ENCODE measurements at regions not wholly inside any gene's neighbourhood (a gene's known extent, or its start where the extent isn't known, plus 50 kb on each side); places are given as distances from the start of the nearest gene placed in this dataset.
"Not testable (repeated sequence)": the region's sequence is repeated elsewhere in the genome, so short reads cannot be mapped to it uniquely, and the experiment has no call there.

DNA sequence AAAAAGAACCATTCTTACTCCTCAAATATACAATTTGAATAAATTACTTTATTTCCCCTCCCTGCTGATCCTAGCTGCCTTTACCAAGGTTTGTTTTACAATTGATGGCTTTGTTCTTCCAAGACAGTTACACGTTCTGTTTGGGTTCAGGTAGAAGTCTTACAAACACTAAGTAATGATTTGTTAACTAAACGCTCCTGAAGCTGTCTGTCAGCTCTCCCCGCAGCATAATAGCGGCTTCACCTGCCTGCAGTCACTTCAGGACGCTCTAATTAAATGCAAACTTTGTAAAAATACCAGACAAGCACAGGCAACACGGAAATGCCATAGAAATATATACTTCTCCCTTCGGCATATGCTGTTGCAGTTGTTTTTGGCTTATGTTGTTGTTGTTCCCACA lies 176.4 kb upstream of the MDFIC2 start:
- DNase-seq (ENCODE audit: low read depth): no peak
- Histone ChIP-seq H3K36me3 (ENCODE audit: control insufficient read depth, insufficient read depth, low read length, severe bottlenecking) (no peaks in the 10 kb centered on the region), H3K9me3 (ENCODE audit: control insufficient read depth, low read length) (no peaks in the 10 kb centered on the region), H3K27me3 (replicated peaks; ENCODE audit: control insufficient read depth, insufficient read depth, low read length) (peaks cover 25% of the 10 kb centered on the region), H3K4me3 (ENCODE audit: low read length) (no peak overlapping the region), H3K4me1 (ENCODE audit: control insufficient read depth, insufficient read depth, low read length) (no peaks in the 10 kb centered on the region), H3K9ac (ENCODE audit: low read length) (no peak overlapping the region)

GRCh38 chr3:70488131-70488530 lies 175.7 kb upstream of the MDFIC2 start:
- peaks cover 27% of the 10 kb centered on the region for H3K27me3 ChIP-seq (replicated peaks; ENCODE audit: control insufficient read depth, insufficient read depth, low read length)
- no peak overlapping the region for H3K4me3 ChIP-seq (ENCODE audit: low read length)
- DNase-seq (ENCODE audit: low read depth): no peak
- no peaks in the 10 kb centered on the region for H3K36me3 ChIP-seq (ENCODE audit: control insufficient read depth, insufficient read depth, low read length, severe bottlenecking)
- no peak overlapping the region for H3K9ac ChIP-seq (ENCODE audit: low read length)
- H3K9me3 ChIP-seq (ENCODE audit: control insufficient read depth, low read length): no peaks in the 10 kb centered on the region
- no peaks in the 10 kb centered on the region for H3K4me1 ChIP-seq (ENCODE audit: control insufficient read depth, insufficient read depth, low read length)

GRCh38 chr3:70486414-70487017 lies 174.1 kb upstream of the MDFIC2 start:
- H3K4me1 ChIP-seq (ENCODE audit: control insufficient read depth, insufficient read depth, low read length): no peaks in the 10 kb centered on the region
- no peak overlapping the region for H3K4me3 ChIP-seq (ENCODE audit: low read length)
- H3K9me3 ChIP-seq (ENCODE audit: control insufficient read depth, low read length): no peaks in the 10 kb centered on the region
- H3K36me3 ChIP-seq (ENCODE audit: control insufficient read depth, insufficient read depth, low read length, severe bottlenecking): no peaks in the 10 kb centered on the region
- H3K9ac ChIP-seq (ENCODE audit: low read length): no peak overlapping the region
- peaks cover 27% of the 10 kb centered on the region for H3K27me3 ChIP-seq (replicated peaks; ENCODE audit: control insufficient read depth, insufficient read depth, low read length)
- no peak for DNase-seq (ENCODE audit: low read depth)

DNA sequence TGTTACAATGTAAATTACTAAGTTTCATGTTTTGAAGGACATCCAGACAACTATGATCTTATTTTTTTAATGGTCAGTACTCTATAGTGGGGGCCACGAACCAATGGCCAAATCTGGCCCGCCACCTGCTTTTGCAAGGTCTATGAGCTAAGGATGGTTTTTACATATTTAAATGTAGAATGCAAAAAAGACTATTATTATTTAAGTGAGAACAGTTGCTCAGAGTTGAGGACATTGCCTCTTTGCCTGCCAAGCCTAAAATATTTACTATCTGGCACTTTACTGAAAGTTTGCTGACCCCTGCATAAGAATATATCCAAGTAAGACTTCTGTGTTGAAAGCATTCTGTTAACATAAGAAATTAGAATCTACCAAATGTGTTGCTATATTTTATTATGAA lies 163.7 kb upstream of the MDFIC2 start:
- Histone ChIP-seq H3K27me3 (replicated peaks; ENCODE audit: control insufficient read depth, insufficient read depth, low read length) (no peaks in the 10 kb centered on the region), H3K4me3 (ENCODE audit: low read length) (no peak overlapping the region), H3K9ac (ENCODE audit: low read length) (no peak overlapping the region), H3K4me1 (ENCODE audit: control insufficient read depth, insufficient read depth, low read length) (no peaks in the 10 kb centered on the region), H3K9me3 (ENCODE audit: control insufficient read depth, low read length) (no peaks in the 10 kb centered on the region), H3K36me3 (ENCODE audit: control insufficient read depth, insufficient read depth, low read length, severe bottlenecking) (no peaks in the 10 kb centered on the region)
- no peak for DNase-seq (ENCODE audit: low read depth)

DNA sequence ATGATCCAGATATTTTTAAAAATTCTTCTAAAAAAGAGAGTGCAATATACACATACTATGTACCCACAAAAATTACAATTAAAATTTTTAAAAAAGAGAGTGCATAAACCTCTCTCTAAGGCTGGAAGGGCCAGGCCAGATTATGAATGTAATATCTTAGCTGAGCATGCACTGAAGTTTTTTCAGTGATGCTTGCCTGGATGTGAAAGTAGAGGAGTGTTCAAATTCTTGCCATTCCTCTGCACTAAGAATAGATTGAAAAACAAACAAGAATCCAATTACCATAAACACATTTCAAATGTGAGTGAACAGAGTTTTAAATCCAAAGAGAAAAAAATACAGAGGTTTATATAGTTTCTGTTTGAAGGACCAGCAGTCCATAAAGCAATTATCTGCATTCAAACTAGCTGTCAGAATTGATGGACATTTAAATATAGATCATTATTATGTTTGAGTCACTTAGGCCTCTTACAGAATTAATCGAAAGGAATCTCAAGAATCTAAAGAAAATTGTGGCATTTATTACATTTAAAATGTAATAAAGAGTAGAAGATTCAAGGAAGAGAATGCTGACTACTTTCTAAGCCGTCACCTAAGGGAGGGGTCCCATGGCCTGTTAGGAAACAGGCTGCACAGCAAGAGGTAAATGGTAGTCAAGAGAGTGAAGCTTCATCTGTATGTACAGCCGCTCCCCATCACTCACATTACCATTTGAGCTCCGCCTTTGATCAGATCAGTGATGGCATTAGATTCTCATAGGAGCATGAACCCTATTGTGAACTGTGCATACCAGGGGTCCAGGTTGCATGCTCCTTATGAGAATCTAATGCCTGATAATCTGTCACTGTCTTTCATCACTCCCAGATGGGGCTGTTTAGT lies 159.3 kb upstream of the MDFIC2 start:
- Histone ChIP-seq H3K36me3 (ENCODE audit: control insufficient read depth, insufficient read depth, low read length, severe bottlenecking) (no peaks in the 10 kb centered on the region), H3K4me3 (ENCODE audit: low read length) (no peak overlapping the region), H3K9ac (ENCODE audit: low read length) (no peak overlapping the region), H3K9me3 (ENCODE audit: control insufficient read depth, low read length) (no peaks in the 10 kb centered on the region), H3K27me3 (replicated peaks; ENCODE audit: control insufficient read depth, insufficient read depth, low read length) (no peaks in the 10 kb centered on the region), H3K4me1 (ENCODE audit: control insufficient read depth, insufficient read depth, low read length) (no peaks in the 10 kb centered on the region)
- DNase-seq (ENCODE audit: low read depth): peak; percentile 61

DNA sequence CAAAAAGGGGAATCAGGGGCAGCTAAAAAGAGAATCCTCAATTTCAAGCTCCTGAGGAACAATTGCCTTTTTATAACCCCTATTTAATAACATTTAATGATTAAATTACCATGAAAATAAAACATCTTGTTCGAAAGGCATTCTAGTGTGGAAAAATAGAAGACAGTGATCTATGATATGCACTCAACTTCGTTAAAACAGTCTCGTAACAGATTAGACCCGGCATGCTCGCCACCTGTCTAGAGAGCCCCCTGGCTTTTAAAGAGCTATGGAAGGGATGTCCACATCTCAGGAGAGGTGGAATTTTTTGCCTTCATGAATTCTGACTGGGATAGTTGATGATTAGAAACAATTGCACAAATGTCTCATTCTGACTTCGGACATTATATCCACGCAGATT lies 153.7 kb upstream of the MDFIC2 start:
- no peaks in the 10 kb centered on the region for H3K9me3 ChIP-seq (ENCODE audit: control insufficient read depth, low read length)
- H3K36me3 ChIP-seq (ENCODE audit: control insufficient read depth, insufficient read depth, low read length, severe bottlenecking): no peaks in the 10 kb centered on the region
- no peak for DNase-seq (ENCODE audit: low read depth)
- no peak overlapping the region for H3K9ac ChIP-seq (ENCODE audit: low read length)
- H3K4me1 ChIP-seq (ENCODE audit: control insufficient read depth, insufficient read depth, low read length): no peaks in the 10 kb centered on the region
- H3K27me3 ChIP-seq (replicated peaks; ENCODE audit: control insufficient read depth, insufficient read depth, low read length): no peaks in the 10 kb centered on the region
- H3K4me3 ChIP-seq (ENCODE audit: low read length): no peak overlapping the region

- no peaks in the 10 kb centered on the region for H3K36me3 ChIP-seq (ENCODE audit: control insufficient read depth, insufficient read depth, low read length, severe bottlenecking)
- H3K4me1 ChIP-seq (ENCODE audit: control insufficient read depth, insufficient read depth, low read length): no peaks in the 10 kb centered on the region
- no peaks in the 10 kb centered on the region for H3K9me3 ChIP-seq (ENCODE audit: control insufficient read depth, low read length)
- H3K9ac ChIP-seq (ENCODE audit: low read length): no peak overlapping the region
- no peaks in the 10 kb centered on the region for H3K27me3 ChIP-seq (replicated peaks; ENCODE audit: control insufficient read depth, insufficient read depth, low read length)
- H3K4me3 ChIP-seq (ENCODE audit: low read length): no peak overlapping the region
- DNase-seq (ENCODE audit: low read depth): no peak
These were observed 152.4 kb upstream of the MDFIC2 start for GRCh38 chr3:70464876-70465275.

GRCh38 chr3:70464465-70464864 lies 152.0 kb upstream of the MDFIC2 start:
- no peak overlapping the region for H3K4me3 ChIP-seq (ENCODE audit: low read length)
- H3K9me3 ChIP-seq (ENCODE audit: control insufficient read depth, low read length): no peaks in the 10 kb centered on the region
- no peak for DNase-seq (ENCODE audit: low read depth)
- no peaks in the 10 kb centered on the region for H3K27me3 ChIP-seq (replicated peaks; ENCODE audit: control insufficient read depth, insufficient read depth, low read length)
- no peak overlapping the region for H3K9ac ChIP-seq (ENCODE audit: low read length)
- no peaks in the 10 kb centered on the region for H3K36me3 ChIP-seq (ENCODE audit: control insufficient read depth, insufficient read depth, low read length, severe bottlenecking)
- no peaks in the 10 kb centered on the region for H3K4me1 ChIP-seq (ENCODE audit: control insufficient read depth, insufficient read depth, low read length)

DNA sequence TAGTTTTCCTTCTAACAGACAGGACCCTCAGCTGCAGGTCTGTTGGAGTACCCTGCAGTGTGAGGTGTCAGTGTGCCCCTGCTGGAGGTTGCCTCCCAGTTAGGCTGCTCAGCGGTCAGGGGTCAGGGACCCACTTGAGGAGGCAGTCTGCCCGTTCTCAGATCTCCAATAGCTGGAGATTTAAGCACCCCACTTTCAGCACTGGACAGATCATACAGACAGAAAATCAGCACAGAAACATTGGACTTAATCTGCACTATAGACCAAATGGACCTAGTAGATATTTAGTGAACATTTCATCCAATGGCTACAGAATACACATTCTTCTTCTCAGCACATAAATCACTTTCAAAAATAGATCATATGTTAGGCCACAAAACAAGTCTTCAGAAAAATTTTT lies 137.8 kb upstream of the MDFIC2 start:
- not testable (repeated sequence) for DNase-seq (ENCODE audit: low read depth); H3K27me3 ChIP-seq (replicated peaks; ENCODE audit: control insufficient read depth, insufficient read depth, low read length); H3K36me3 ChIP-seq (ENCODE audit: control insufficient read depth, insufficient read depth, low read length, severe bottlenecking); H3K4me1 ChIP-seq (ENCODE audit: control insufficient read depth, insufficient read depth, low read length); H3K9me3 ChIP-seq (ENCODE audit: control insufficient read depth, low read length); H3K4me3 ChIP-seq (ENCODE audit: low read length); H3K9ac ChIP-seq (ENCODE audit: low read length)

GRCh38 chr3:70435422-70435821 lies 123.0 kb upstream of the MDFIC2 start:
- not testable (repeated sequence) for H3K4me3 ChIP-seq (ENCODE audit: low read length); DNase-seq (ENCODE audit: low read depth); H3K9me3 ChIP-seq (ENCODE audit: control insufficient read depth, low read length)

DNA sequence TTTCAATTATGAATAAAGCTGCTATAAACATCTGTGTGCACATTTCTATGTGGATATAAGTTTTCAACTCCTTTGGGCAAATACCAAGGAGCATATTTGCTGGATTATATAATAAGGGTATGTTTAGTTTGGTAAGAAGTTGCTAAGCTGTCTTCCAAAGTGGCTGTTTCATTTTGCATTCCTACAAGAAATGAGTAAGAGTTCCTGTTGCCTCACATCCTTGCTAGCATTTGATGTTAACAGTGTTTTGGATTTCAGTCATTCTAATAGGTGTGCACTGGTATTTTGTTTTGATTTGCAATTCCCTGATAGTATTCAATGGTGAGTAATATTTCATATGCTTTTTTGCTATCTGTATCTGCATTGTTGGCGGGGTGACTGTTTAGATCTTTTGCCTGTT lies 120.7 kb upstream of the MDFIC2 start:
- Histone ChIP-seq H3K9ac (ENCODE audit: low read length) (no peak overlapping the region), H3K4me3 (ENCODE audit: low read length) (no peak overlapping the region)
- DNase-seq (ENCODE audit: low read depth): peak; percentile 39

More at GRCh38 chr3:70435422-70435821, 123.0 kb upstream of the MDFIC2 start:
- not testable (repeated sequence) for H3K4me1 ChIP-seq (ENCODE audit: control insufficient read depth, insufficient read depth, low read length); H3K36me3 ChIP-seq (ENCODE audit: control insufficient read depth, insufficient read depth, low read length, severe bottlenecking); H3K27me3 ChIP-seq (replicated peaks; ENCODE audit: control insufficient read depth, insufficient read depth, low read length); H3K9ac ChIP-seq (ENCODE audit: low read length)

More for the DNA sequence above, 120.7 kb upstream of the MDFIC2 start:
- H3K4me1 ChIP-seq (ENCODE audit: control insufficient read depth, insufficient read depth, low read length): no peaks in the 10 kb centered on the region
- H3K36me3 ChIP-seq (ENCODE audit: control insufficient read depth, insufficient read depth, low read length, severe bottlenecking): no peaks in the 10 kb centered on the region
- H3K9me3 ChIP-seq (ENCODE audit: control insufficient read depth, low read length): no peaks in the 10 kb centered on the region
- H3K27me3 ChIP-seq (replicated peaks; ENCODE audit: control insufficient read depth, insufficient read depth, low read length): no peaks in the 10 kb centered on the region

Measured in adipocyte (in vitro differentiated cells).